ENCODE measurements at regions not wholly inside any gene's neighbourhood (a gene's known extent, or its start where the extent isn't known, plus 50 kb on each side); places are given as distances from the start of the nearest gene placed in this dataset.

DNA sequence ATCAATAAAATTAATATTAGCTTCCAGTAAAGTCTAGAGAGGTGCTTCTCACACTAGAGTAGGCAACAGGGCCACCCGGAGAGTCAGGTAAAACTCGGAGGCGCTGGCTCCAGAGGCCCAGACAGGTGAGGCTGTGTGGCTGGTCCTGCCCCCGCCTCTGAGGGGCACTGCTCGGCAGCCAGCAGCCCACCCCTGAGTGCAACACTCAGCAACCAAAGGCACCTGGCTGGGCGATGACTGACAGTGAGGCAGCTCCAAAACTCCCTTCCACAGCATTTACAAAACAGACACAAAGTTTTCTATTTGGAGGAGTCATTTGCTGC is 138.8 kb upstream of the ID2 start:
- TF ChIP-seq, protein P1, sequence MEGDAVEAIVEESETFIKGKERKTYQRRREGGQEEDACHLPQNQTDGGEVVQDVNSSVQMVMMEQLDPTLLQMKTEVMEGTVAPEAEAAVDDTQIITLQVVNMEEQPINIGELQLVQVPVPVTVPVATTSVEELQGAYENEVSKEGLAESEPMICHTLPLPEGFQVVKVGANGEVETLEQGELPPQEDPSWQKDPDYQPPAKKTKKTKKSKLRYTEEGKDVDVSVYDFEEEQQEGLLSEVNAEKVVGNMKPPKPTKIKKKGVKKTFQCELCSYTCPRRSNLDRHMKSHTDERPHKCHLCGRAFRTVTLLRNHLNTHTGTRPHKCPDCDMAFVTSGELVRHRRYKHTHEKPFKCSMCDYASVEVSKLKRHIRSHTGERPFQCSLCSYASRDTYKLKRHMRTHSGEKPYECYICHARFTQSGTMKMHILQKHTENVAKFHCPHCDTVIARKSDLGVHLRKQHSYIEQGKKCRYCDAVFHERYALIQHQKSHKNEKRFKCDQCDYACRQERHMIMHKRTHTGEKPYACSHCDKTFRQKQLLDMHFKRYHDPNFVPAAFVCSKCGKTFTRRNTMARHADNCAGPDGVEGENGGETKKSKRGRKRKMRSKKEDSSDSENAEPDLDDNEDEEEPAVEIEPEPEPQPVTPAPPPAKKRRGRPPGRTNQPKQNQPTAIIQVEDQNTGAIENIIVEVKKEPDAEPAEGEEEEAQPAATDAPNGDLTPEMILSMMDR (IDR thresholded peaks at IDR 0.05), result no peak
- TF ChIP-seq POLR2A (IDR thresholded peaks at IDR 0.05), result no peak

Data from heart left ventricle (tissue), 13 donors.